ENCODE measurements at regions not wholly inside any gene's neighbourhood (a gene's known extent, or its start where the extent isn't known, plus 50 kb on each side); places are given as distances from the start of the nearest gene placed in this dataset.

- Histone ChIP-seq H3K79me2 (ENCODE audit: control insufficient read depth, insufficient read depth, low read length) (no peaks in the 10 kb centered on the region), H3K4me3 (no peak overlapping the region), H3K4me1 (ENCODE audit: control insufficient read depth, insufficient read depth, low read length) (peaks cover 4% of the 10 kb centered on the region; the same call in 1 of the 2 replicates), H3K9ac (ENCODE audit: control insufficient read depth, insufficient read depth, low read length) (no peak overlapping the region), H3K27ac (ENCODE audit: control insufficient read depth, insufficient read depth) (no peak overlapping the region), H3K27me3 (replicated peaks in 1 of 2; ENCODE audit: control insufficient read depth in 2 of 2, insufficient read depth in 2 of 2, low read length in 1 of 2) (no peaks in the 10 kb centered on the region), H2AFZ (ENCODE audit: control insufficient read depth, low read depth, low read length) (no peak overlapping the region), H3K9me3 (replicated peaks; ENCODE audit: control insufficient read depth, insufficient read depth, low read length) (no peaks in the 10 kb centered on the region; the same call in 2 of the 3 replicates), H3K36me3 (ENCODE audit: control insufficient read depth in 2 of 2, insufficient read depth in 2 of 2, low read length in 1 of 2) (no peaks in the 10 kb centered on the region), H3K4me2 (ENCODE audit: control insufficient read depth, insufficient read depth) (no peak overlapping the region), H4K20me1 (ENCODE audit: control insufficient read depth, insufficient read depth) (no peaks in the 10 kb centered on the region)
- ChIA-PET RAD21 (ENCODE audit: unreplicated experiment) (no interaction called here), POLR2A (no interaction called here), SMC1A (ENCODE audit: uncharacterized antibody, unreplicated experiment) (no interaction called here), CTCF (no interaction called here)
- BruUV-seq (replicated peaks), result no TSS peak
- in situ Hi-C loops (cut with MboI), result no loop called here
- no peak for FAIRE-seq
- intact Hi-C loops (cut with micrococcal nuclease; ENCODE audit: unreplicated experiment), result no loop called here
- no peak for DNase-seq (ENCODE audit: low read depth, low spot score)
- no peak for ATAC-seq
- 8% methylated on average over 1 of the region's 1 CpG for WGBS (ENCODE audit: insufficient coverage, insufficient replicate concordance, low lambda C conversion rate, missing lambda C conversion rate)
- TF ChIP-seq CHD2 (IDR thresholded peaks at IDR 0.05; ENCODE audit: borderline replicate concordance, low read depth, low read length) (no peak), JUNB (IDR thresholded peaks at IDR 0.05) (no peak), BMI1 (IDR thresholded peaks at IDR 0.05; ENCODE audit: borderline replicate concordance) (no peak), CHD1 (IDR thresholded peaks at IDR 0.05; ENCODE audit: low read depth, low read length) (no peak)
Measured at GRCh38 chr20:4366076-4366475, 117.0 kb upstream of the ADRA1D start.

GRCh38 chr20:4358552-4358951, 109.5 kb upstream of the ADRA1D start:
- no peaks in the 10 kb centered on the region; a peak in 1 of 4 replicates for H3K27me3 ChIP-seq (replicated peaks in 1 of 2; ENCODE audit: control insufficient read depth in 2 of 2, insufficient read depth in 2 of 2, low read length in 1 of 2)
- DNase-seq (ENCODE audit: low read depth, low spot score) (no peak), ATAC-seq (no peak), FAIRE-seq (no peak)
- SMC1A ChIA-PET (ENCODE audit: uncharacterized antibody, unreplicated experiment), result interaction anchor here (0.8 kb wide), 1 partner anchor 11 kb away, joined by 3 read pairs; no protein-coding TSS in a partner anchor
- no peaks in the 10 kb centered on the region for H3K9me3 ChIP-seq (replicated peaks; ENCODE audit: control insufficient read depth, insufficient read depth, low read length)
- no peak overlapping the region for H3K4me2 ChIP-seq (ENCODE audit: control insufficient read depth, insufficient read depth)
- TF ChIP-seq SUZ12 (IDR thresholded peaks at IDR 0.05; ENCODE audit: unreplicated experiment), result no peak
- no peak for TF ChIP-seq KAT2A (conservative IDR thresholded peaks at IDR 0.05; ENCODE audit: control insufficient read depth, low read depth, low read length)
- TF ChIP-seq ATF3 (IDR thresholded peaks at IDR 0.05; ENCODE audit: borderline replicate concordance, extremely low read depth, low read depth, low read length), result no peak
- no peak for TF ChIP-seq NFIC (IDR thresholded peaks at IDR 0.05; ENCODE audit: low read depth, low read length)
- TF ChIP-seq HDGF (IDR thresholded peaks at IDR 0.05), result no peak
- no peak for TF ChIP-seq WRNIP1 (IDR thresholded peaks at IDR 0.05; ENCODE audit: borderline replicate concordance, low read depth, low read length)
- TF ChIP-seq SMARCA5 (IDR thresholded peaks at IDR 0.05), result no peak
- no peak for TF ChIP-seq NFYA (IDR thresholded peaks at IDR 0.05; ENCODE audit: borderline replicate concordance, low read depth, low read length)
- TF ChIP-seq ZBTB11 (CRISPR knock-in tag; IDR thresholded peaks at IDR 0.05), result no peak
- TF ChIP-seq EGR1 (IDR thresholded peaks at IDR 0.05; ENCODE audit: borderline replicate concordance in 1 of 2, low read depth in 2 of 2, low read length in 2 of 2), result no peak
- TF ChIP-seq SPI1 (IDR thresholded peaks at IDR 0.05; ENCODE audit: borderline replicate concordance, insufficient read depth, low read depth, low read length), result no peak
- TF ChIP-seq BACH1 (IDR thresholded peaks at IDR 0.05; ENCODE audit: borderline replicate concordance), result no peak
- no peak for TF ChIP-seq NBN (IDR thresholded peaks at IDR 0.05)
- WGBS (ENCODE audit: insufficient coverage, insufficient replicate concordance, low lambda C conversion rate, missing lambda C conversion rate), result 63% methylated on average over 6 of the region's 6 CpGs
- no TSS peak for BruUV-seq (replicated peaks)
- no peak overlapping the region for H3K4me3 ChIP-seq
- no peaks in the 10 kb centered on the region for H3K79me2 ChIP-seq (ENCODE audit: control insufficient read depth, insufficient read depth, low read length)
- no peak overlapping the region for H3K27ac ChIP-seq (ENCODE audit: control insufficient read depth, insufficient read depth)
- H3K36me3 ChIP-seq (ENCODE audit: control insufficient read depth in 2 of 2, insufficient read depth in 2 of 2, low read length in 1 of 2), result no peaks in the 10 kb centered on the region
- intact Hi-C loops (cut with micrococcal nuclease; ENCODE audit: unreplicated experiment), result no loop called here
- no peaks in the 10 kb centered on the region for H3K4me1 ChIP-seq (ENCODE audit: control insufficient read depth, insufficient read depth, low read length)
- in situ Hi-C loops (cut with MboI), result no loop called here
- no peak overlapping the region for H2AFZ ChIP-seq (ENCODE audit: control insufficient read depth, low read depth, low read length)
- POLR2A ChIA-PET, result no interaction called here
- H3K9ac ChIP-seq (ENCODE audit: control insufficient read depth, insufficient read depth, low read length), result no peak overlapping the region
- CTCF ChIA-PET, result interaction anchor here (0.6 kb wide), 1 partner anchor 382 kb away, joined by 3 read pairs; no protein-coding TSS in a partner anchor
- RAD21 ChIA-PET (ENCODE audit: unreplicated experiment), result no interaction called here
- H4K20me1 ChIP-seq (ENCODE audit: control insufficient read depth, insufficient read depth), result no peaks in the 10 kb centered on the region

All from GM12878 (cell line).